ENCODE measurements at regions not wholly inside any gene's neighbourhood (a gene's known extent, or its start where the extent isn't known, plus 50 kb on each side); places are given as distances from the start of the nearest gene placed in this dataset.

- TF ChIP-seq JUND (IDR thresholded peaks at IDR 0.05; ENCODE audit: low read depth) = no peak
- no peak for DNase-seq (ENCODE audit: low read depth in 1 of 2, low spot score in 1 of 2)
These were observed 149.4 kb downstream of the WNT5A start for GRCh38 chr3:55337641-55338180.

GRCh38 chr3:55333923-55334322, 153.2 kb downstream of the WNT5A start:
- DNase-seq (ENCODE audit: low read depth in 1 of 2, low spot score in 1 of 2) = no peak
- in situ Hi-C loops (cut with HindIII; ENCODE audit: low pct_unique_long_range_greater_than_20kb, low sequenced_read_pairs) = no loop called here
- no peak for TF ChIP-seq JUND (IDR thresholded peaks at IDR 0.05; ENCODE audit: low read depth)

More at GRCh38 chr3:55337641-55338180, 149.4 kb downstream of the WNT5A start:
- in situ Hi-C loops (cut with HindIII; ENCODE audit: low pct_unique_long_range_greater_than_20kb, low sequenced_read_pairs) = no loop called here

GRCh38 chr3:55333046-55333445, 154.1 kb downstream of the WNT5A start:
- no peak for DNase-seq (ENCODE audit: low read depth in 1 of 2, low spot score in 1 of 2)

GRCh38 chr3:55332176-55332575, 154.9 kb downstream of the WNT5A start:
- TF ChIP-seq JUND (IDR thresholded peaks at IDR 0.05; ENCODE audit: low read depth) = no peak
- no peak for DNase-seq (ENCODE audit: low read depth in 1 of 2, low spot score in 1 of 2)
- in situ Hi-C loops (cut with HindIII; ENCODE audit: low pct_unique_long_range_greater_than_20kb, low sequenced_read_pairs) = no loop called here

More at GRCh38 chr3:55333046-55333445, 154.1 kb downstream of the WNT5A start:
- in situ Hi-C loops (cut with HindIII; ENCODE audit: low pct_unique_long_range_greater_than_20kb, low sequenced_read_pairs) = no loop called here
- TF ChIP-seq JUND (IDR thresholded peaks at IDR 0.05; ENCODE audit: low read depth) = no peak

GRCh38 chr3:55331524-55331923, 155.6 kb downstream of the WNT5A start:
- no peak for TF ChIP-seq JUND (IDR thresholded peaks at IDR 0.05; ENCODE audit: low read depth)
- no peak for DNase-seq (ENCODE audit: low read depth in 1 of 2, low spot score in 1 of 2)
- in situ Hi-C loops (cut with HindIII; ENCODE audit: low pct_unique_long_range_greater_than_20kb, low sequenced_read_pairs) = no loop called here

- TF ChIP-seq JUND (IDR thresholded peaks at IDR 0.05; ENCODE audit: low read depth) = no peak
- no peak for DNase-seq (ENCODE audit: low read depth in 1 of 2, low spot score in 1 of 2)
- in situ Hi-C loops (cut with HindIII; ENCODE audit: low pct_unique_long_range_greater_than_20kb, low sequenced_read_pairs) = no loop called here
These were observed 156.3 kb downstream of the WNT5A start for GRCh38 chr3:55330756-55331155.

- no peak for TF ChIP-seq JUND (IDR thresholded peaks at IDR 0.05; ENCODE audit: low read depth)
- no peak for DNase-seq (ENCODE audit: low read depth in 1 of 2, low spot score in 1 of 2)
- in situ Hi-C loops (cut with HindIII; ENCODE audit: low pct_unique_long_range_greater_than_20kb, low sequenced_read_pairs) = no loop called here
These were observed 156.8 kb downstream of the WNT5A start for GRCh38 chr3:55330355-55330754.

GRCh38 chr3:55329849-55330248, 157.3 kb downstream of the WNT5A start:
- TF ChIP-seq JUND (IDR thresholded peaks at IDR 0.05; ENCODE audit: low read depth) = no peak
- no peak for DNase-seq (ENCODE audit: low read depth in 1 of 2, low spot score in 1 of 2)
- in situ Hi-C loops (cut with HindIII; ENCODE audit: low pct_unique_long_range_greater_than_20kb, low sequenced_read_pairs) = no loop called here

- in situ Hi-C loops (cut with HindIII; ENCODE audit: low pct_unique_long_range_greater_than_20kb, low sequenced_read_pairs) = no loop called here
- TF ChIP-seq JUND (IDR thresholded peaks at IDR 0.05; ENCODE audit: low read depth) = no peak
- no peak for DNase-seq (ENCODE audit: low read depth in 1 of 2, low spot score in 1 of 2)
These were observed 159.8 kb downstream of the WNT5A start for GRCh38 chr3:55327131-55327920.

GRCh38 chr3:55322638-55323037, 164.5 kb downstream of the WNT5A start:
- in situ Hi-C loops (cut with HindIII; ENCODE audit: low pct_unique_long_range_greater_than_20kb, low sequenced_read_pairs) = no loop called here
- no peak for TF ChIP-seq JUND (IDR thresholded peaks at IDR 0.05; ENCODE audit: low read depth)
- no peak for DNase-seq (ENCODE audit: low read depth in 1 of 2, low spot score in 1 of 2)

- DNase-seq (ENCODE audit: low read depth in 1 of 2, low spot score in 1 of 2) = no peak
- in situ Hi-C loops (cut with HindIII; ENCODE audit: low pct_unique_long_range_greater_than_20kb, low sequenced_read_pairs) = no loop called here
- TF ChIP-seq JUND (IDR thresholded peaks at IDR 0.05; ENCODE audit: low read depth) = no peak
These were observed 166.2 kb downstream of the WNT5A start for GRCh38 chr3:55320928-55321327.

- in situ Hi-C loops (cut with HindIII; ENCODE audit: low pct_unique_long_range_greater_than_20kb, low sequenced_read_pairs) = no loop called here
- no peak for DNase-seq (ENCODE audit: low read depth in 1 of 2, low spot score in 1 of 2)
- no peak for TF ChIP-seq JUND (IDR thresholded peaks at IDR 0.05; ENCODE audit: low read depth)
These were observed 171.7 kb downstream of the WNT5A start for GRCh38 chr3:55315396-55315795.

GRCh38 chr3:55313666-55314065, 173.4 kb downstream of the WNT5A start:
- TF ChIP-seq JUND (IDR thresholded peaks at IDR 0.05; ENCODE audit: low read depth) = no peak
- in situ Hi-C loops (cut with HindIII; ENCODE audit: low pct_unique_long_range_greater_than_20kb, low sequenced_read_pairs) = no loop called here
- DNase-seq (ENCODE audit: low read depth in 1 of 2, low spot score in 1 of 2) = no peak
